ENCODE measurements at regions not wholly inside any gene's neighbourhood (a gene's known extent, or its start where the extent isn't known, plus 50 kb on each side); places are given as distances from the start of the nearest gene placed in this dataset.

- no peaks in the 10 kb centered on the region for H3K4me1 Mint-ChIP-seq (ENCODE audit: low read depth)
- no peak overlapping the region for H3K27ac Mint-ChIP-seq
- intact Hi-C loops (cut with micrococcal nuclease): no loop called here
- no peak for DNase-seq (ENCODE audit: low spot score)
- H3K9me3 Mint-ChIP-seq: peaks cover 13% of the 10 kb centered on the region
- peaks cover 20% of the 10 kb centered on the region for H3K27me3 Mint-ChIP-seq (ENCODE audit: low read depth)
- no peak overlapping the region for H3K4me3 Mint-ChIP-seq (ENCODE audit: low read depth)
- peaks cover 4% of the 10 kb centered on the region for H3K36me3 Mint-ChIP-seq (ENCODE audit: low read depth)
Measured at GRCh38 chr6:5946701-5947100, 60.0 kb downstream of the NRN1 start.

GRCh38 chr6:5946181-5946580 lies 60.5 kb downstream of the NRN1 start:
- DNase-seq (ENCODE audit: low spot score): no peak
- Mint-ChIP-seq H3K4me3 (ENCODE audit: low read depth) (no peak overlapping the region), H3K4me1 (ENCODE audit: low read depth) (no peaks in the 10 kb centered on the region), H3K9me3 (peaks cover 13% of the 10 kb centered on the region), H3K27me3 (ENCODE audit: low read depth) (peaks cover 15% of the 10 kb centered on the region), H3K27ac (no peak overlapping the region), H3K36me3 (ENCODE audit: low read depth) (peaks cover 4% of the 10 kb centered on the region)
- intact Hi-C loops (cut with micrococcal nuclease): no loop called here

GRCh38 chr6:5943591-5943990 lies 63.1 kb downstream of the NRN1 start:
- peaks cover 12% of the 10 kb centered on the region for H3K27me3 Mint-ChIP-seq (ENCODE audit: low read depth)
- no peaks in the 10 kb centered on the region for H3K4me1 Mint-ChIP-seq (ENCODE audit: low read depth)
- no peak overlapping the region for H3K27ac Mint-ChIP-seq
- peaks cover 4% of the 10 kb centered on the region for H3K36me3 Mint-ChIP-seq (ENCODE audit: low read depth)
- DNase-seq (ENCODE audit: low spot score): no peak
- no peak overlapping the region for H3K4me3 Mint-ChIP-seq (ENCODE audit: low read depth)
- intact Hi-C loops (cut with micrococcal nuclease): no loop called here
- H3K9me3 Mint-ChIP-seq: peaks cover 13% of the 10 kb centered on the region

GRCh38 chr6:5942591-5942990 lies 64.1 kb downstream of the NRN1 start:
- intact Hi-C loops (cut with micrococcal nuclease): no loop called here
- no peaks in the 10 kb centered on the region for H3K4me1 Mint-ChIP-seq (ENCODE audit: low read depth)

GRCh38 chr6:5941188-5941587 lies 65.5 kb downstream of the NRN1 start:
- peaks cover 13% of the 10 kb centered on the region for H3K27me3 Mint-ChIP-seq (ENCODE audit: low read depth)
- H3K36me3 Mint-ChIP-seq (ENCODE audit: low read depth): peaks cover 4% of the 10 kb centered on the region
- H3K4me3 Mint-ChIP-seq (ENCODE audit: low read depth): no peak overlapping the region
- intact Hi-C loops (cut with micrococcal nuclease): no loop called here
- H3K9me3 Mint-ChIP-seq: peaks cover 13% of the 10 kb centered on the region
- DNase-seq (ENCODE audit: low spot score): no peak
- H3K27ac Mint-ChIP-seq: no peak overlapping the region
- H3K4me1 Mint-ChIP-seq (ENCODE audit: low read depth): no peaks in the 10 kb centered on the region

More at GRCh38 chr6:5942591-5942990, 64.1 kb downstream of the NRN1 start:
- H3K27me3 Mint-ChIP-seq (ENCODE audit: low read depth): peaks cover 9% of the 10 kb centered on the region
- peaks cover 13% of the 10 kb centered on the region for H3K9me3 Mint-ChIP-seq
- no peak overlapping the region for H3K27ac Mint-ChIP-seq
- peaks cover 4% of the 10 kb centered on the region for H3K36me3 Mint-ChIP-seq (ENCODE audit: low read depth)
- no peak overlapping the region for H3K4me3 Mint-ChIP-seq (ENCODE audit: low read depth)
- DNase-seq (ENCODE audit: low spot score): no peak

- intact Hi-C loops (cut with micrococcal nuclease): no loop called here
- Mint-ChIP-seq H3K27me3 (ENCODE audit: low read depth) (peaks cover 27% of the 10 kb centered on the region), H3K36me3 (ENCODE audit: low read depth) (peaks cover 4% of the 10 kb centered on the region), H3K9me3 (peaks cover 9% of the 10 kb centered on the region), H3K4me3 (ENCODE audit: low read depth) (no peak overlapping the region), H3K27ac (no peak overlapping the region), H3K4me1 (ENCODE audit: low read depth) (no peaks in the 10 kb centered on the region)
- no peak for DNase-seq (ENCODE audit: low spot score)
Measured at GRCh38 chr6:5938934-5939333, 67.8 kb downstream of the NRN1 start.

GRCh38 chr6:5937936-5938706 lies 68.6 kb downstream of the NRN1 start:
- Mint-ChIP-seq H3K4me1 (ENCODE audit: low read depth) (no peaks in the 10 kb centered on the region), H3K36me3 (ENCODE audit: low read depth) (no peaks in the 10 kb centered on the region), H3K9me3 (peaks cover 2% of the 10 kb centered on the region), H3K27me3 (ENCODE audit: low read depth) (peaks cover 25% of the 10 kb centered on the region), H3K4me3 (ENCODE audit: low read depth) (no peak overlapping the region), H3K27ac (no peak overlapping the region)
- intact Hi-C loops (cut with micrococcal nuclease): no loop called here
- DNase-seq (ENCODE audit: low spot score): no peak

- Mint-ChIP-seq H3K9me3 (no peaks in the 10 kb centered on the region), H3K27me3 (ENCODE audit: low read depth) (peaks cover 31% of the 10 kb centered on the region), H3K27ac (no peak overlapping the region), H3K4me3 (ENCODE audit: low read depth) (no peak overlapping the region), H3K36me3 (ENCODE audit: low read depth) (no peaks in the 10 kb centered on the region), H3K4me1 (ENCODE audit: low read depth) (no peaks in the 10 kb centered on the region)
- DNase-seq (ENCODE audit: low spot score): no peak
- intact Hi-C loops (cut with micrococcal nuclease): no loop called here
Measured at GRCh38 chr6:5937169-5937909, 69.4 kb downstream of the NRN1 start.

GRCh38 chr6:5936631-5937030 lies 70.1 kb downstream of the NRN1 start:
- Mint-ChIP-seq H3K27me3 (ENCODE audit: low read depth) (peaks cover 34% of the 10 kb centered on the region), H3K27ac (no peak overlapping the region)
- intact Hi-C loops (cut with micrococcal nuclease): no loop called here

GRCh38 chr6:5936140-5936539 lies 70.6 kb downstream of the NRN1 start:
- Mint-ChIP-seq H3K27me3 (ENCODE audit: low read depth) (peaks cover 37% of the 10 kb centered on the region), H3K36me3 (ENCODE audit: low read depth) (no peaks in the 10 kb centered on the region), H3K4me1 (ENCODE audit: low read depth) (no peaks in the 10 kb centered on the region), H3K4me3 (ENCODE audit: low read depth) (no peak overlapping the region), H3K27ac (no peak overlapping the region), H3K9me3 (no peaks in the 10 kb centered on the region)
- DNase-seq (ENCODE audit: low spot score): no peak
- intact Hi-C loops (cut with micrococcal nuclease): no loop called here

More at GRCh38 chr6:5936631-5937030, 70.1 kb downstream of the NRN1 start:
- H3K4me1 Mint-ChIP-seq (ENCODE audit: low read depth): no peaks in the 10 kb centered on the region
- H3K36me3 Mint-ChIP-seq (ENCODE audit: low read depth): no peaks in the 10 kb centered on the region
- no peak overlapping the region for H3K4me3 Mint-ChIP-seq (ENCODE audit: low read depth)
- H3K9me3 Mint-ChIP-seq: no peaks in the 10 kb centered on the region
- DNase-seq (ENCODE audit: low spot score): no peak

GRCh38 chr6:5930968-5931367 lies 75.8 kb downstream of the NRN1 start:
- no peak for DNase-seq (ENCODE audit: low spot score)
- Mint-ChIP-seq H3K4me1 (ENCODE audit: low read depth) (peaks cover 1% of the 10 kb centered on the region), H3K9me3 (no peaks in the 10 kb centered on the region), H3K36me3 (ENCODE audit: low read depth) (no peaks in the 10 kb centered on the region), H3K4me3 (ENCODE audit: low read depth) (no peak overlapping the region), H3K27me3 (ENCODE audit: low read depth) (peaks cover 34% of the 10 kb centered on the region), H3K27ac (no peak overlapping the region)
- intact Hi-C loops (cut with micrococcal nuclease): no loop called here

GRCh38 chr6:5930143-5930770 lies 76.5 kb downstream of the NRN1 start:
- no peak overlapping the region for H3K4me3 Mint-ChIP-seq (ENCODE audit: low read depth)
- peaks cover 1% of the 10 kb centered on the region for H3K4me1 Mint-ChIP-seq (ENCODE audit: low read depth)
- peaks cover 30% of the 10 kb centered on the region for H3K27me3 Mint-ChIP-seq (ENCODE audit: low read depth)
- intact Hi-C loops (cut with micrococcal nuclease): no loop called here
- H3K9me3 Mint-ChIP-seq: peaks cover 3% of the 10 kb centered on the region
- DNase-seq (ENCODE audit: low spot score): no peak
- no peaks in the 10 kb centered on the region for H3K36me3 Mint-ChIP-seq (ENCODE audit: low read depth)
- no peak overlapping the region for H3K27ac Mint-ChIP-seq

GRCh38 chr6:5923840-5924239 lies 82.9 kb downstream of the NRN1 start:
- DNase-seq (ENCODE audit: low spot score): no peak
- Mint-ChIP-seq H3K36me3 (ENCODE audit: low read depth) (no peaks in the 10 kb centered on the region), H3K4me1 (ENCODE audit: low read depth) (no peaks in the 10 kb centered on the region), H3K27me3 (ENCODE audit: low read depth) (peaks cover 7% of the 10 kb centered on the region), H3K4me3 (ENCODE audit: low read depth) (no peak overlapping the region), H3K9me3 (peaks cover 8% of the 10 kb centered on the region), H3K27ac (no peak overlapping the region)
- intact Hi-C loops (cut with micrococcal nuclease): no loop called here

All from activated T-helper 2 cell treated with anti-CD3 and anti-CD28 coated beads, Interferon-gamma antibody, Interleukin-2, Interleukin-4, amounts not matched to agents 10 μg/mL and 5 μg/mL and 100 μg/mL, durations not matched to agents 14 hours and 24 hours and 36 hours (primary cell).